ENCODE measurements at regions not wholly inside any gene's neighbourhood (a gene's known extent, or its start where the extent isn't known, plus 50 kb on each side); places are given as distances from the start of the nearest gene placed in this dataset.
A peak's percentile ranks its signal among the peaks of the same experiment; 100 is the strongest.

GRCh38 chr12:75894965-75895754, 136.4 kb downstream of the PHLDA1 start:
- no peak for FAIRE-seq

- FAIRE-seq = peak; percentile 43
Measured at GRCh38 chr12:75893765-75894164, 137.8 kb downstream of the PHLDA1 start.

- FAIRE-seq = no peak
Measured at GRCh38 chr12:75892731-75893408, 138.7 kb downstream of the PHLDA1 start.

- FAIRE-seq = no peak
Measured at GRCh38 chr12:75891072-75891471, 140.5 kb downstream of the PHLDA1 start.

- no peak for FAIRE-seq
Measured at GRCh38 chr12:75890660-75891059, 140.9 kb downstream of the PHLDA1 start.

GRCh38 chr12:75890141-75890540, 141.4 kb downstream of the PHLDA1 start:
- FAIRE-seq = no peak

GRCh38 chr12:75888874-75889613, 142.5 kb downstream of the PHLDA1 start:
- no peak for FAIRE-seq

GRCh38 chr12:75888399-75888798, 143.2 kb downstream of the PHLDA1 start:
- FAIRE-seq = no peak

GRCh38 chr12:75887979-75888378, 143.6 kb downstream of the PHLDA1 start:
- FAIRE-seq = no peak

- FAIRE-seq = no peak
Measured at GRCh38 chr12:75884465-75884985, 147.1 kb downstream of the PHLDA1 start.

- no peak for FAIRE-seq
Measured at GRCh38 chr12:75883241-75883640, 148.3 kb downstream of the PHLDA1 start.

GRCh38 chr12:75882421-75882820, 149.2 kb downstream of the PHLDA1 start:
- FAIRE-seq = no peak

GRCh38 chr12:75881920-75882319, 149.7 kb downstream of the PHLDA1 start:
- no peak for FAIRE-seq

GRCh38 chr12:75877763-75878621, 153.6 kb downstream of the PHLDA1 start:
- no peak for FAIRE-seq

- FAIRE-seq = no peak
Measured at GRCh38 chr12:75876832-75877762, 154.5 kb downstream of the PHLDA1 start.

- FAIRE-seq = no peak
Measured at GRCh38 chr12:75874441-75874840, 157.1 kb downstream of the PHLDA1 start.

GRCh38 chr12:75872762-75873161, 158.8 kb downstream of the PHLDA1 start:
- no peak for FAIRE-seq

- FAIRE-seq = peak; percentile 53
Measured at GRCh38 chr12:75870878-75871277, 160.7 kb downstream of the PHLDA1 start.

- FAIRE-seq = no peak
Measured at GRCh38 chr12:75868501-75868900, 163.1 kb downstream of the PHLDA1 start.

GRCh38 chr12:75865315-75865714, 166.3 kb downstream of the PHLDA1 start:
- FAIRE-seq = no peak

- no peak for FAIRE-seq
Measured at GRCh38 chr12:75864161-75864560, 167.4 kb downstream of the PHLDA1 start.

All from A204.1 (cell line).